Activated naive CD8-positive, alpha-beta T cell treated with anti-CD3 and anti-CD28 coated beads, Interleukin-2, amount 50 U/mL, for 16 hours (primary cell): ENCODE measurements at regions not wholly inside any gene's neighbourhood (a gene's known extent, or its start where the extent isn't known, plus 50 kb on each side); places are given as distances from the start of the nearest gene placed in this dataset.

Experiments
- DNase-seq: peaks from one replicate; pipeline ENCODE4 v3.0.0-alpha.2; 2020; ENCODE audit warnings: low read depth, low spot score

DNA sequence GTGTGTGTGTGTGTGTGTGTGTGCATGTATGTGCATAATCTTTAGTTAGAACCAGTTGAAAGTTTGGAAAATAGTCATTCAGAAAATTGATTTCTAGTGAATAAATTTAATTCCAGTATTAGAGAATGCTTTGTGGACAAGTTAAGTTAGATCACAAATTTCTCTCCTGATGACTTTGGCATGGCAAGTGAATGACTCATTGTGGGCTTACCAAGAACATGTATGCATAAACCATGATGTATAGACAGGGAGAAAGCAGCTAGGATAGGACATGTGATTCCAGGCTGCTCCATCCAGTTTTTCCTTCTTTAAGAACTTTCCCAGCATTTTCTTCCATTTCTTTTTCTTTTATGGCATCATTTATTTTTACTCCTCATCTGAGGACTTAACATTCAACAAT, 85.7 kb upstream of the SGCD start:
- DNase-seq: no peak

DNA sequence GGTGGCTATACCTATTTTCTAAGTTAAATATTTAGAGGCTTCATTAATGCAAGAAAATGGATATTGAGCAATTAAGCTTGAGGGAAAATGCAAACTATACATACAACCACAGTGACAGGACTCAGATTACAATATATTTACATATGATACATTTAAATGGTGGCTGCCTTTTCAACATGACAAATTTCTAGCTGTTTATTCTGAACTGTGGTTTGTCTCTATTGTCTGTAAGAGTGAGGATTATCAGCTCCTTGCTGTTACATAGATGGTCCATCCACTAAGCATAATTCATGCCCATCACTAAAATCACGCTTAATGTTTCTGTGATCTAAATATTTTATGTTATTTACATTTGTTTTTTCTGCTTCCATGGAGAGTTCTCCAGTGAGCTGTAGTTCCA, 81.1 kb upstream of the SGCD start:
- DNase-seq: no peak

DNA sequence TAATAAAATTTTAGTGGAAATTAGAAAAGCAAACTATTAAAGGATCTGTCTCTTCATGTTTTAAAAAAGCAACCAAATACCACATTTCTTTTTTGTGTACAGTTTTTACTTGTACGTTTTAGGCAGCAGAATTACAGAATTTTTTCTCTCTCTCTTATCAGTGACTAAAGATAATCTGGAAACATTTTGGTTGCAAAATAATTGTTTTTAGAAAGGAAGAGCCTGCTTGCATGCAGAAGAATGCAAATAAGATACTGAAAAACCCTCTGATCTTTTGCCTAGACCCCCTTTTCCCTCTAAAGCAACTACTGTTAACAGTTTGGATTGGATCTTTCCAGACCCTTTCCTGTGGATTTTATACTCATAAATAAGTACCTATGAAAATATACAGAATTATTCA, 75.9 kb upstream of the SGCD start:
- no peak for DNase-seq

DNA sequence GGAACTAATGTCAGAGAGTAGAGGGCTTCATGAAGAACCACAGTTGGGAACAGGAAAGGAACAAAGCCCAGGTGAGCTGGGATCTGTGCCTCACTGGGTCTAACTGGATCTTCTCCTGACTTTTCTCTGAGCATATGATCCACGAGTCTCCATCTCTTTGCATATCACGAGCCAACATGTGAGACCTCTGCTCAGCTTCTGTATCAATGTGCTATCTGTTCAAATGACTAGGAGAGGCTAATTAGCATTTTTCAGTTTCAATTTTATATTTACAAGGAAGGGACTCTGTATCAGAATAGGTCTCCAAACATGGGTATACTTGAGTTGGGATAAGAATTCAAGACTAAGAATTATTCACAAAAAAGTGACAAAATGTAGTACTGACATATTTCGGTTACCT, 73.8 kb upstream of the SGCD start:
- DNase-seq: no peak

DNA sequence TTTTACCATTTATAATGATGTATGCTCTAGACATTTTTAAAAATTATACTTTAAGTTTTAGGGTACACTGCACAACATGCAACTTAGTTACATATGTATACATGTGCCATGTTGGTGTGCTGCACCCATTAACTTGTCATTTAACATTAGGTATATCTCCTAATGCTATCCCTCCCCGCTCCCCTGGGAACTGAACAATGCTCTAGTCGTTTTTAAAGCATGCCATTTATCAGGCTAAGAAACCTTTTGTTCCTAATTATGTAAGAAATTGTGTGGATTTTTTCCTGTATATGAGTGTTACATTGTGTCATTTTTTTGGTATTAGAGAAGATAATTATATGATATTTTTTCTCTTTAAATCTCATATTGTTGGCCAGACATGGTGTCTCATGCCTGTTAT, 72.8 kb upstream of the SGCD start:
- no peak for DNase-seq

DNA sequence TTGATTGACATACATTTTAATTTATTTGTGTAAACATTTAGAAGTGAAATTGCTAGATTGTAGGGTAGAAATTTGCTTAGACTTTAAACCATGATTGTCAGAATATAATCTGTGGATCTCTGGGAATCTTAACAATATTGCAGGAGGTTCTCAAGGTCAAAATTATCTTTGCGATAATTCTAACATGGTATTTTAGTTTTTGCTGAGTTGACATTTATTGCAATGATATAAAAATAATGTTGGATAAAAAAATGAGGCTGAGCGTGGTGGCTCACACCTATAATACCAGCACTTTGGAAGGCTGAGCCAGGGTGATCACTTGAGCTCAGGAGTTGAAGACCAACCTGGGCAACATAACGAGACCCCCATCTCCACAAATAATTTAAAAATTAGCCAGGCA, 70.3 kb upstream of the SGCD start:
- no peak for DNase-seq

DNA sequence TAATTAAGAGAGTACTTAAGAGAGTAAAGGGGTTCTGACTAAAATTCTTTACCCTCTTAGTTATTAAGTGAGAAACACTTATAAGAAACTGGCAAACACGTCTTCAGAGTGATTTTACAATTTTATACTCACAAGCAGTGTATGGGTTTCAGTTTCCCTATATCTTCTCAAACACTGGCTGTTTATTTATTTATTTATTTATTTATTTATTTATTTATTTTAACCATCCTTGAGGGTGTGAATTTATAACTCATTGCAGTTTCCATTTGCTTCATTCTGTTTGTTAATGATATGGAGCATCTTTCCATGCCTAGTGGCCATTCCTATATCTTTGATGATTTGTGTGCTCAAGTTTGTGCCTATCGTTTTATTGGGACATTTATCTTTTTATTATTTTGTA, 68.0 kb upstream of the SGCD start:
- no peak for DNase-seq

DNA sequence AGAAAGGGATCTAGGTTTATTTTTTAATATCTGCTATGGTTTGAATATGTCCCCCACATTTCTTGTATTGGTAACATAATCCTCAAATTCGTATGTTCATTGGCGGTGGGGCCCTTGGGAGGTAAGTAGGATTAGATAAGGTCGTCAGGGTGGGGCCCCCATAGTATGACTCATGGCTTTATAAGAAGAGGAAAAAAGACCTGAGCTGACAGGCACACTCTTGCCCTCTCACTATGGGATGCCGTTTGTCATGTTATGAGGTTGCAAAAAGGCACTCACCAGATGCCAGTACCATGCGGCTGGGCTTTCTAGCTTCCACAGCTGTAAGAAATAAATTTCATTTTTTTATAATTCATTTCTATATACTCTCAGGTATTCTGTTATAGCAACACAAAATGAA, 67.3 kb upstream of the SGCD start:
- DNase-seq: no peak

DNA sequence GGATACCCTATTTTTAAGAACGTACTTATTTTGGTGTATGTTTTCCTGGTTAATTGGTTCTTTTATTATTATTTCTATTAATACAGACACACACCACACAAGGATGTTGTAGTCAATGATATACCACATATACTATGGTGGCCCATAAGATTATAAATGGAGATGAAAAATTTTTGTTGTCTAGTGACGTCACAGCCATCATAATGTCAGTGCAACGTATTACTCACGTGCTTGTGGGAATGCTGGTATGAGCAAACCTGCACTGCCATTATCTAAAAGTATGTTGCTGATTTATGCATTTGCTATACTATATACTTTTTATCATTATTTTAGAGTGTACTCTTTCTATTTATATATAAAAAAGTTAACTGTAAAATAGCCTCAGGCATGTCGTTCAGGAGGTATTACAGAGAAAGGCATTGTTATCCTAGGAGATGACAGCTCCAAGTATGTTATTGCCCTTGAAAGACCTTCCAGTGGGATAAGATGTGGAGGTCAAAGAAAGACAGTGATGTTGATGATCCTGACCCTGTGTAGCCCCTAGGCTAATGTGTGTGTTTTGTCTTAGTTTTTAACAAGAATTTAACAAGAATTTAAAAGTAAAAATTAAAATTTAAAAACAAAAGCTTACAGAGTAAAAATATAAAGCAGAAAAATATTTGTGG, 65.6 kb upstream of the SGCD start:
- DNase-seq: no peak

DNA sequence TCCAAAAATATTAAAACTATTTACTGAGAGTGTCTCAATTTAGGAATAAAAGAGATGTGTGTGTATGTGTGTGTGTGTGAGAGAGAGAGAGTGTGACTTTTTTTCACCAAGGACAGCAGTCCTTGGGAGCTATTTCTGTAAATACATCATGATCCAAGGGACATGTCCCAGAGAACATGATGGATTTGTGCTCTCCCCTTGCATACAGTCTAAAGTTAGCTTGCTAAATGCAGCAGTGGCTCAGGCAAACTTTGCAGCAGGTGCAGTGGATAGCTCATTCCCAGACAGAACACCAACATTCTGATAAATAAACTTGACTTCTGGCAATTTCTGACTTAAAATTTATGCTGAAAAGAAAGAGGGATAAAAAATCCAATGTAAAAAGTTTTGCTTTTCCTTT, 55.4 kb upstream of the SGCD start:
- DNase-seq: no peak

DNA sequence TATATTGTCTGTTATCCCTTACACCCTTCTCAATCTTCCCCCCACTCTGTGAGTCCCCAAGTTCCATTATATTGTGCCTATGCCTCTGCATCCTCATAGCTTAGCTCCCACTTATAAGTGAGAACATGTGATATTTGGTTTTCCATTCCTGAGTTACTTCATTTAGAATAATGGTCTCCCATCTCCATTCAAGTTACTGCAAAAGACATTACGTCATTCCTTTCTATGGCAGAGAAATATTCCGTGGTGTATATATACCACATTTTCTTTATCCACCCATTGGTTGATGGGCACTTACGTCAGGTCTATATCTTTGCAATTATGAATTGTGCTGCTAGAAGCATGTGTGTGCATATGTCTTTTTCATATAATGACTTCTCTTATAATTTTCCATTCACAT, 54.8 kb upstream of the SGCD start:
- DNase-seq: no peak

DNA sequence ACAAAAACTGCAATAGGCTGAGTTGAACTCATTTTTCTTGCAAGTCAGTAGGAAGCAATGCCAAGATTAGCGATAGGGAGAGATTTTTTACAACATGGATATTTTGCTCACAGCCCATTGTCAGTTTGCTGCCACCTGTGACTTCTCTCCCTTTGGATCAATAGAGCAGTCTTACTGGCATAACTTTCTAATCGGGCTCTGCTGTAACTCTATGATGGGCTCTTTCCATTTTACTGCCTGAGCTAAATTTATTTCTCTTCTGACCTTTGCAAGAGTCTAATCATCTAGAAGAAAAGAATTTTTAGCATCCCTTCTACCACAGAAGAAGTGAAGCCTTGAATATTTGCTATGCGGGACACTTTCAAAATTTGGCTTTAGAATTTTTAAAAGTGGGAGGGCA, 53.6 kb upstream of the SGCD start:
- DNase-seq: no peak

DNA sequence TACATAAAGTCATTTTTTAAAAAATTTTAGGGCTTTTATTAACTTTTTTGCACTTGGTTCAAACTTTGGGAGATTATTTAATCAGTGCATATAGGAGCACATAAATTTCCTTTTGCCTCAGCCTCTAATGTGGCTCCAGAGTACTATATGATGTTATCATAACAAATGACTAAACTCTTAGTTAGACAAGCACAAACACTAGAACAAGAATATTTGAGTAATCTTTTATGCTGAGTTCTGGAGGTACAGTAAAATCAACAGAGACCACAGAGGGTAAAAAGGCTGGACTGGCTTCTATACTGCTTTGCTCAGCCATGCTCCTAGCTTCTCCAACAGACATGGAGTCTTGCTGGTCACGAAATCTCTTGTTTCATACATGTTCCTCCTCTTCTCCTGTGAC, 52.5 kb upstream of the SGCD start:
- DNase-seq: no peak
